Keratinocyte (primary cell): ENCODE measurements at regions not wholly inside any gene's neighbourhood (a gene's known extent, or its start where the extent isn't known, plus 50 kb on each side); places are given as distances from the start of the nearest gene placed in this dataset.

Experiments used
- DNase-seq: peaks from one replicate; pipeline ENCODE4 v3.0.0-alpha.2; 2011; ENCODE audit warnings: low read depth, missing footprints, low spot score
- FAIRE-seq: peaks from 2 replicates; lab custom pipeline; 2011; peaks lifted over from hg19 to GRCh38; lab: Jason Lieb, UNC
- H2AFZ ChIP-seq: 2 replicates; pipeline ENCODE4 v1.6.0; 2012; ENCODE audit warnings: low read length, control low read depth, inconsistent platforms; ENCODE audit not compliant: control insufficient read depth
- H3K27ac ChIP-seq: 2 replicates; pipeline ENCODE4 v1.5.1; 2011; ENCODE audit warnings: low read length; ENCODE audit not compliant: control insufficient read depth, insufficient read depth
- H3K27me3 ChIP-seq: 3 replicates; pipeline ENCODE4 v1.6.0; 2011; ENCODE audit warnings: low read length; ENCODE audit not compliant: control insufficient read depth, insufficient read depth; ENCODE audit errors: extremely low read depth
- H3K36me3 ChIP-seq, 2 experiments: 2 replicates in 1 of 2; 3 replicates in 1 of 2; pipeline ENCODE4 v1.5.1; 2011; ENCODE audit warnings: low read length in 2 of 2, mild to moderate bottlenecking in 1 of 2; ENCODE audit not compliant: control insufficient read depth in 2 of 2, insufficient read depth in 2 of 2; ENCODE audit errors: extremely low read depth in 1 of 2
- H3K4me1 ChIP-seq: 3 replicates; pipeline ENCODE4 v1.5.1; 2011; ENCODE audit warnings: low read length; ENCODE audit not compliant: control insufficient read depth, insufficient read depth; ENCODE audit errors: extremely low read depth
- H3K4me2 ChIP-seq: 3 replicates; pipeline ENCODE4 v1.6.0; 2011; ENCODE audit warnings: low read depth, low read length; ENCODE audit not compliant: control insufficient read depth, insufficient read depth; ENCODE audit errors: extremely low read depth
- H3K4me3 ChIP-seq, 3 experiments: fragments of 200-600 bp in 1 of 3; sonication (generic) in 1 of 3; 2 replicates in 2 of 3; 3 replicates in 1 of 3; pipeline ENCODE4 v1.5.1; 2011 to 2016; ENCODE audit warnings: low read length in 3 of 3, mild to moderate bottlenecking in 3 of 3, control low read depth in 2 of 3, inconsistent platforms in 1 of 3, low read depth in 1 of 3, mixed read lengths in 1 of 3, mixed run types in 1 of 3, moderate library complexity in 1 of 3; ENCODE audit not compliant: control insufficient read depth in 2 of 3, insufficient read depth in 2 of 3; ENCODE audit errors: extremely low read depth in 1 of 3
- H3K79me2 ChIP-seq: 2 replicates; pipeline ENCODE4 v1.6.0; 2012; ENCODE audit warnings: low read length; ENCODE audit not compliant: control insufficient read depth, insufficient read depth
- H3K9ac ChIP-seq: 3 replicates; pipeline ENCODE4 v1.6.0; 2011; ENCODE audit warnings: low read length; ENCODE audit not compliant: control insufficient read depth, insufficient read depth; ENCODE audit errors: extremely low read depth
- H3K9me1 ChIP-seq: 3 replicates; pipeline ENCODE4 v1.6.0; 2011; ENCODE audit warnings: low read length; ENCODE audit not compliant: control insufficient read depth, insufficient read depth; ENCODE audit errors: extremely low read depth
- H3K9me3 ChIP-seq: 2 replicates; pipeline ENCODE4 v1.5.1; 2012; ENCODE audit warnings: low read depth, low read length; ENCODE audit not compliant: control insufficient read depth
- H4K20me1 ChIP-seq: 3 replicates; pipeline ENCODE4 v1.6.0; 2011; ENCODE audit warnings: low read length; ENCODE audit not compliant: control insufficient read depth, insufficient read depth; ENCODE audit errors: extremely low read depth
- EZH2 ChIP-seq: IDR thresholded peaks from one replicate; pipeline ENCODE4 v1.6.1; 2012; ENCODE audit warnings: inconsistent platforms, mild to moderate bottlenecking, low read length, moderate library complexity
- dilution Hi-C: fragments of 300-500 bp; cut with MboI; formaldehyde crosslinking; loops from one replicate; pipeline ENCODE4 v1.7.0; 2020; ENCODE audit warnings: low sequenced_read_pairs; ENCODE audit not compliant: extremely low pct_ligation_motif_present
- TF ChIP-seq, protein P1 (sequence below), 3 experiments: IDR thresholded peaks in 1 of 3; conservative IDR thresholded peaks in 1 of 3; optimal IDR thresholded peaks in 1 of 3; 2 replicates in 2 of 3; 3 replicates in 1 of 3; pipeline versions ENCODE3 to v1.5.1; 2011; ENCODE audit warnings: low read length in 3 of 3, mild to moderate bottlenecking in 3 of 3, moderate library complexity in 2 of 3, control low read depth in 1 of 3, inconsistent platforms in 1 of 3; ENCODE audit not compliant: insufficient read depth in 2 of 3; ENCODE audit errors: extremely low read depth in 1 of 3

DNA sequence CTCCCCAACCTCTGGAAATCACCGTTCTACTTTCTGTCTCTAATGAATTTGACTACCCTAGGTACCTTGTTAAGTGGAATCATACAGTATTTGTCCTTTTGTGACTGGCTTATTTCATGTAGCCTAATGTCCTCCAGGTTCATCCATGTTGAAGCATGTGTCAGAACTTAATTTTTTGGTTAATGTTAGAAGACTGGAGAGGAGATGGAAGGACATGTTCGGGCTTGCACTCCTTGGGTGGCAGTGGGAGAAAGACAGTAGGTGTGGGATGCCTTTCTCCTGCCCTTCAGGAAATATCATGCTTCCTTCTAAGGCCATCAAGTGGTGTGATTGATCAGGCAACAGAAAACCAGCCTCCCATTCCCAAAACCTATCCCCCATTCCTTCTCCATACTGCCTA, 61.1 kb upstream of the RNF144B start:
- peak overlapping the region; percentile 79 for H2AFZ ChIP-seq
- no peaks in the 10 kb centered on the region for H3K9me3 ChIP-seq
- no peaks in the 10 kb centered on the region for H3K36me3 ChIP-seq
- no peaks in the 10 kb centered on the region for H3K9me1 ChIP-seq
- FAIRE-seq, result peak; percentile 87
- dilution Hi-C loops, result no loop called here
- no peaks in the 10 kb centered on the region for H3K27me3 ChIP-seq
- no peaks in the 10 kb centered on the region for H4K20me1 ChIP-seq
- no peak for DNase-seq
- H3K4me3 ChIP-seq, result no peak overlapping the region
- peak overlapping the region; percentile 31 for H3K4me2 ChIP-seq
- no peak for TF ChIP-seq EZH2
- TF ChIP-seq, protein P1, sequence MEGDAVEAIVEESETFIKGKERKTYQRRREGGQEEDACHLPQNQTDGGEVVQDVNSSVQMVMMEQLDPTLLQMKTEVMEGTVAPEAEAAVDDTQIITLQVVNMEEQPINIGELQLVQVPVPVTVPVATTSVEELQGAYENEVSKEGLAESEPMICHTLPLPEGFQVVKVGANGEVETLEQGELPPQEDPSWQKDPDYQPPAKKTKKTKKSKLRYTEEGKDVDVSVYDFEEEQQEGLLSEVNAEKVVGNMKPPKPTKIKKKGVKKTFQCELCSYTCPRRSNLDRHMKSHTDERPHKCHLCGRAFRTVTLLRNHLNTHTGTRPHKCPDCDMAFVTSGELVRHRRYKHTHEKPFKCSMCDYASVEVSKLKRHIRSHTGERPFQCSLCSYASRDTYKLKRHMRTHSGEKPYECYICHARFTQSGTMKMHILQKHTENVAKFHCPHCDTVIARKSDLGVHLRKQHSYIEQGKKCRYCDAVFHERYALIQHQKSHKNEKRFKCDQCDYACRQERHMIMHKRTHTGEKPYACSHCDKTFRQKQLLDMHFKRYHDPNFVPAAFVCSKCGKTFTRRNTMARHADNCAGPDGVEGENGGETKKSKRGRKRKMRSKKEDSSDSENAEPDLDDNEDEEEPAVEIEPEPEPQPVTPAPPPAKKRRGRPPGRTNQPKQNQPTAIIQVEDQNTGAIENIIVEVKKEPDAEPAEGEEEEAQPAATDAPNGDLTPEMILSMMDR (optimal IDR thresholded peaks at IDR 0.05 in 1 of 3, IDR thresholded peaks at IDR 0.05 in 1 of 3, conservative IDR thresholded peaks at IDR 0.05 in 1 of 3; ENCODE audit: extremely low read depth in 1 of 3, insufficient read depth in 2 of 3, low read length in 3 of 3), result peak in 1 of 3 experiments; percentile 23
- H3K9ac ChIP-seq, result no peak overlapping the region
- H3K27ac ChIP-seq, result peak overlapping the region; percentile 31
- H3K4me1 ChIP-seq, result peaks cover 29% of the 10 kb centered on the region
- H3K79me2 ChIP-seq, result no peaks in the 10 kb centered on the region

DNA sequence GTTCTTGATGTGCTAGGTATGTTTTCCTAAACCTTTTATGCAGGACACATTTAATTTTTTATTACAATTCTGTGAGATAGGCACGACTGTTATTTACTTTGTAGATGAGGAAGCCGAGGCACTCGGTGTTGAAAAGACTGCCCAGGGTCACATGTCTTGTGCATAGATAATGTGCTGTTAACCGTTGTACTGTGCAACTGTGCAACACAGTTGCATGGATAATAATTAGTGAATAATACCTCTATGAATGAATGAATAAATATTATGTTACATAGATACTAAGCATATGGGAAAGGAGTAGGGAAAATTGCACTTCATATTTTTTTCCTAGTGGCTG, 60.3 kb upstream of the DEK start:
- H3K27me3 ChIP-seq, result no peaks in the 10 kb centered on the region
- no peak for TF ChIP-seq EZH2
- TF ChIP-seq, protein P1 (optimal IDR thresholded peaks at IDR 0.05 in 1 of 3, IDR thresholded peaks at IDR 0.05 in 1 of 3, conservative IDR thresholded peaks at IDR 0.05 in 1 of 3; ENCODE audit: extremely low read depth in 1 of 3, insufficient read depth in 2 of 3, low read length in 3 of 3), result no peak
- H3K9ac ChIP-seq, result no peak overlapping the region
- H3K36me3 ChIP-seq, result no peaks in the 10 kb centered on the region
- H3K9me1 ChIP-seq, result no peaks in the 10 kb centered on the region
- H2AFZ ChIP-seq, result no peak overlapping the region
- no peak overlapping the region for H3K4me2 ChIP-seq
- no peak for DNase-seq
- no peaks in the 10 kb centered on the region for H3K79me2 ChIP-seq
- no peak overlapping the region for H3K27ac ChIP-seq
- FAIRE-seq, result no peak
- dilution Hi-C loops, result no loop called here
- H4K20me1 ChIP-seq, result no peaks in the 10 kb centered on the region
- H3K4me3 ChIP-seq, result no peak overlapping the region
- H3K4me1 ChIP-seq, result peaks cover 29% of the 10 kb centered on the region
- no peaks in the 10 kb centered on the region for H3K9me3 ChIP-seq
